Osteoblast (primary cell): ENCODE measurements at regions not wholly inside any gene's neighbourhood (a gene's known extent, or its start where the extent isn't known, plus 50 kb on each side); places are given as distances from the start of the nearest gene placed in this dataset.
"Not testable (repeated sequence)": the region's sequence is repeated elsewhere in the genome, so short reads cannot be mapped to it uniquely, and the experiment has no call there.

ENCODE experiments used
- DNase-seq: peaks from one replicate; pipeline ENCODE4 v3.0.0; 2011; ENCODE audit warnings: low spot score, mixed read lengths; ENCODE audit not compliant: insufficient read length; ENCODE audit errors: missing footprints
- H2AFZ ChIP-seq: 2 replicates; pipeline ENCODE4 v1.6.0; 2011; ENCODE audit warnings: mild to moderate bottlenecking, low read length
- H3K27ac ChIP-seq: 2 replicates; pipeline ENCODE4 v1.5.1; 2011; ENCODE audit warnings: mild to moderate bottlenecking, low read depth, low read length, moderate library complexity
- H3K27me3 ChIP-seq: 2 replicates; pipeline ENCODE4 v1.6.0; 2012; ENCODE audit warnings: mild to moderate bottlenecking, control low read depth, inconsistent platforms, low read length, moderate library complexity; ENCODE audit not compliant: insufficient read depth
- H3K36me3 ChIP-seq: 2 replicates; pipeline ENCODE4 v1.5.1; 2011; ENCODE audit warnings: mild to moderate bottlenecking, low read length, control low read depth, moderate library complexity; ENCODE audit not compliant: insufficient read depth
- H3K4me1 ChIP-seq: 2 replicates; pipeline ENCODE4 v1.5.1; 2011; ENCODE audit warnings: mild to moderate bottlenecking, low read length, control low read depth, moderate library complexity; ENCODE audit not compliant: insufficient read depth
- H3K4me2 ChIP-seq: 2 replicates; pipeline ENCODE4 v1.6.0; 2011; ENCODE audit warnings: mild to moderate bottlenecking, low read length; ENCODE audit not compliant: insufficient read depth
- H3K4me3 ChIP-seq: fragments of 200-600 bp; sonication (generic); 3 replicates; pipeline ENCODE4 v1.5.1; 2012; ENCODE audit warnings: mild to moderate bottlenecking, low read length, inconsistent platforms; ENCODE audit not compliant: insufficient read depth
- H3K79me2 ChIP-seq: 2 replicates; pipeline ENCODE4 v1.6.0; 2012; ENCODE audit warnings: mild to moderate bottlenecking, low read length, control low read depth, inconsistent platforms; ENCODE audit not compliant: insufficient read depth
- H3K9me3 ChIP-seq: 2 replicates; pipeline ENCODE4 v1.5.1; 2011; ENCODE audit warnings: low read depth, low read length, control low read depth
- H4K20me1 ChIP-seq: 2 replicates; pipeline ENCODE4 v1.6.0; 2012; ENCODE audit warnings: mild to moderate bottlenecking, low read length, control low read depth; ENCODE audit not compliant: insufficient read depth
- TF ChIP-seq, protein P1 (sequence below): IDR thresholded peaks from 2 replicates; pipeline ENCODE4 v1.5.1; 2011; ENCODE audit warnings: mild to moderate bottlenecking, low read depth, low read length, moderate library complexity; ENCODE audit errors: extremely low read depth

- no peak overlapping the region for H3K4me3 ChIP-seq
- no peak overlapping the region for H2AFZ ChIP-seq
- H3K9me3 ChIP-seq = no peaks in the 10 kb centered on the region
- H3K79me2 ChIP-seq = no peaks in the 10 kb centered on the region
- no peak overlapping the region for H3K4me2 ChIP-seq
- H3K27me3 ChIP-seq = peaks cover 3% of the 10 kb centered on the region
- no peaks in the 10 kb centered on the region for H3K36me3 ChIP-seq
- no peaks in the 10 kb centered on the region for H4K20me1 ChIP-seq
- no peak overlapping the region for H3K27ac ChIP-seq
- TF ChIP-seq, protein P1, sequence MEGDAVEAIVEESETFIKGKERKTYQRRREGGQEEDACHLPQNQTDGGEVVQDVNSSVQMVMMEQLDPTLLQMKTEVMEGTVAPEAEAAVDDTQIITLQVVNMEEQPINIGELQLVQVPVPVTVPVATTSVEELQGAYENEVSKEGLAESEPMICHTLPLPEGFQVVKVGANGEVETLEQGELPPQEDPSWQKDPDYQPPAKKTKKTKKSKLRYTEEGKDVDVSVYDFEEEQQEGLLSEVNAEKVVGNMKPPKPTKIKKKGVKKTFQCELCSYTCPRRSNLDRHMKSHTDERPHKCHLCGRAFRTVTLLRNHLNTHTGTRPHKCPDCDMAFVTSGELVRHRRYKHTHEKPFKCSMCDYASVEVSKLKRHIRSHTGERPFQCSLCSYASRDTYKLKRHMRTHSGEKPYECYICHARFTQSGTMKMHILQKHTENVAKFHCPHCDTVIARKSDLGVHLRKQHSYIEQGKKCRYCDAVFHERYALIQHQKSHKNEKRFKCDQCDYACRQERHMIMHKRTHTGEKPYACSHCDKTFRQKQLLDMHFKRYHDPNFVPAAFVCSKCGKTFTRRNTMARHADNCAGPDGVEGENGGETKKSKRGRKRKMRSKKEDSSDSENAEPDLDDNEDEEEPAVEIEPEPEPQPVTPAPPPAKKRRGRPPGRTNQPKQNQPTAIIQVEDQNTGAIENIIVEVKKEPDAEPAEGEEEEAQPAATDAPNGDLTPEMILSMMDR = no peak
- H3K4me1 ChIP-seq = peaks cover 3% of the 10 kb centered on the region
- no peak for DNase-seq
Measured at GRCh38 chr6:12635813-12636212, 80.8 kb upstream of the PHACTR1 start.

DNA sequence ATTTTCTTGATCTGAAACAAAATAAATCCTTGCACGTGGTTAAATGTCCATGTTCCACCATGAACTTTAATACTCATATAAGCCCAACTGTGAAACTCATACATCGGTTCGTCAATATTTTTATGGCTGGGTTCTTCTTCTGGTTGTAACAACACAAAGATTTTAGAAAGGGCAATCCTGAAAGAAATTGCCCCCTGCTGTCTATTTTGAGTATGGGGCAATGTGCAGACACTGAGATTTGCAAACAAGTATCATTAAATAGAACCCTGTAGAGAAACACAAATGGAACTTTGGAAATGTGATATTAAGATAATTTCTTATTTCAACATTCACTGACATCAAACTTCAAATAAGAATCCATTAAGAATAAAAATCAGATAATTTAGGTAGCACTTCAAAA lies 80.2 kb upstream of the PHACTR1 start:
- Histone ChIP-seq H3K4me1 (peaks cover 3% of the 10 kb centered on the region), H3K4me3 (no peak overlapping the region), H3K4me2 (no peak overlapping the region), H4K20me1 (no peaks in the 10 kb centered on the region), H3K9me3 (no peaks in the 10 kb centered on the region), H3K36me3 (no peaks in the 10 kb centered on the region), H3K79me2 (no peaks in the 10 kb centered on the region), H3K27me3 (peaks cover 3% of the 10 kb centered on the region), H3K27ac (no peak overlapping the region), H2AFZ (no peak overlapping the region)
- TF ChIP-seq, protein P1 = no peak
- no peak for DNase-seq

- no peak overlapping the region for H2AFZ ChIP-seq
- TF ChIP-seq, protein P1 = peak; percentile 78
- H3K4me2 ChIP-seq = no peak overlapping the region
Measured at GRCh38 chr6:12637960-12638641, 78.5 kb upstream of the PHACTR1 start.

GRCh38 chr6:12640438-12640837 lies 76.1 kb upstream of the PHACTR1 start:
- Histone ChIP-seq H4K20me1 (no peaks in the 10 kb centered on the region), H3K27me3 (no peaks in the 10 kb centered on the region), H3K36me3 (no peaks in the 10 kb centered on the region), H3K9me3 (no peaks in the 10 kb centered on the region), H3K27ac (no peak overlapping the region), H2AFZ (no peak overlapping the region), H3K4me2 (no peak overlapping the region), H3K4me1 (peaks cover 3% of the 10 kb centered on the region), H3K79me2 (no peaks in the 10 kb centered on the region), H3K4me3 (no peak overlapping the region)
- no peak for DNase-seq
- TF ChIP-seq, protein P1 = no peak

More at GRCh38 chr6:12637960-12638641, 78.5 kb upstream of the PHACTR1 start:
- Histone ChIP-seq H3K79me2 (no peaks in the 10 kb centered on the region), H4K20me1 (no peaks in the 10 kb centered on the region), H3K27ac (no peak overlapping the region), H3K4me1 (peaks cover 3% of the 10 kb centered on the region), H3K4me3 (no peak overlapping the region), H3K9me3 (no peaks in the 10 kb centered on the region), H3K36me3 (no peaks in the 10 kb centered on the region), H3K27me3 (peaks cover 1% of the 10 kb centered on the region)
- no peak for DNase-seq

DNA sequence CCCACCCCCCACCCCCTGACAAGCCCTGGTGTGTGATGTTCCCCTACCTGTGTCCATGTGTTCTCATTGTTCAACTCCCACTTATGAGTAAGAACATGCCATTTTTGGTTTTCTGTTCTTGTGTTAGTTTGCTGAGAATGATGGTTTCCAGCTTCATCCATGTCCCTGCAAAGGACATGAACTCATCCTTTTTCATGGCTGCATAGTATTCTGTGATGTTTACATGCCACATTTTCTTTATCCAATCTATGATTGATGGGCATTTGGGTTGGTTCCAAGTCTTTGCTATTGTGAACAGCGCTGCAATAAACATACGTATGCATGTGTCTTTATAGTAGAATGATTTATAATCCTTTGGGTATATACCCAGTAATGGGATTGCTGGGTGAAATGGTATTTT lies 74.8 kb upstream of the PHACTR1 start:
- H3K9me3 ChIP-seq, H4K20me1 ChIP-seq, DNase-seq, H3K27me3 ChIP-seq, H3K4me2 ChIP-seq, H3K4me1 ChIP-seq, H3K4me3 ChIP-seq, H2AFZ ChIP-seq, H3K27ac ChIP-seq, H3K79me2 ChIP-seq, H3K36me3 ChIP-seq: not testable (repeated sequence)
